OCI-LY7 (cell line): ENCODE measurements at regions not wholly inside any gene's neighbourhood (a gene's known extent, or its start where the extent isn't known, plus 50 kb on each side); places are given as distances from the start of the nearest gene placed in this dataset.

Experiments used
- BruUV-seq: library from RNA; stranded (reverse); fragments of 400-500 nt; replicated peaks from 2 replicates; lab custom pipeline; 2021; lab: Mats Ljungman, UMichigan
- CTCF ChIA-PET: fragments of 300-600 bp; sonication (Branson Sonifier 250); formaldehyde crosslinking; loops from one replicate; lab custom pipeline; 2022; ENCODE audit warnings: antibody characterized with exemption; ENCODE audit not compliant: unreplicated experiment; lab: Charles Lee
- POLR2A ChIA-PET: fragments of 300-600 bp; sonication (Branson Sonifier 250); formaldehyde crosslinking; loops from one replicate; lab custom pipeline; 2022; ENCODE audit warnings: antibody characterized with exemption; lab: Charles Lee
- DNase-seq: peaks from one replicate; pipeline ENCODE4 v3.0.0-alpha.2; 2015; ENCODE audit warnings: low spot score
- H2AFZ ChIP-seq: fragments of 200-600 bp; sonication (generic), shearing (Covaris generic); 2 replicates; pipeline ENCODE4 v1.6.1; 2014; ENCODE audit warnings: mild to moderate bottlenecking, antibody characterized with exemption, low read length, moderate library complexity
- H3K27ac ChIP-seq: fragments of 200-600 bp; sonication (generic); 2 replicates; pipeline ENCODE4 v1.5.1; 2014; ENCODE audit warnings: mixed run types, low read depth, mild to moderate bottlenecking, moderate library complexity, low read length, inconsistent platforms; ENCODE audit not compliant: poor library complexity, severe bottlenecking
- H3K36me3 ChIP-seq: fragments of 200-600 bp; sonication (generic); 2 replicates; pipeline ENCODE4 v1.6.1; 2014; ENCODE audit warnings: mild to moderate bottlenecking, antibody characterized with exemption, low read length, moderate library complexity, mixed read lengths; ENCODE audit not compliant: insufficient read depth
- H3K4me1 ChIP-seq: fragments of 200-600 bp; sonication (generic); 2 replicates; pipeline ENCODE4 v1.5.1; 2014; ENCODE audit warnings: mild to moderate bottlenecking, low read length; ENCODE audit not compliant: insufficient read depth, poor library complexity, severe bottlenecking
- H3K4me2 ChIP-seq: fragments of 200-600 bp; sonication (generic); 2 replicates; pipeline ENCODE4 v1.6.1; 2014; ENCODE audit warnings: mild to moderate bottlenecking, low read length
- H3K4me3 ChIP-seq: fragments of 200-600 bp; sonication (generic); 2 replicates; pipeline ENCODE4 v1.5.1; 2014; ENCODE audit warnings: mild to moderate bottlenecking, low read depth, low read length; ENCODE audit not compliant: poor library complexity, severe bottlenecking
- H3K79me2 ChIP-seq: fragments of 200-600 bp; sonication (generic); 2 replicates; pipeline ENCODE4 v1.6.1; 2016; ENCODE audit warnings: low read depth, mild to moderate bottlenecking, low read length, moderate library complexity, mixed read lengths; ENCODE audit not compliant: insufficient read depth
- H3K9me2 ChIP-seq: fragments of 200-600 bp; sonication (generic); 2 replicates; pipeline ENCODE4 v1.6.1; 2016; ENCODE audit warnings: mild to moderate bottlenecking, low read length, mixed read lengths; ENCODE audit not compliant: insufficient read depth
- H3K9me3 ChIP-seq: fragments of 200-600 bp; sonication (generic); 2 replicates; pipeline ENCODE4 v1.6.1; 2014; ENCODE audit warnings: mild to moderate bottlenecking, mixed run types, low read length, mixed read lengths
- H4K20me1 ChIP-seq: fragments of 200-600 bp; sonication (generic); 2 replicates; pipeline ENCODE4 v1.6.1; 2014; ENCODE audit warnings: mild to moderate bottlenecking, antibody characterized with exemption, low read length, moderate library complexity, mixed read lengths; ENCODE audit not compliant: insufficient read depth
- EZH2phosphoT487 ChIP-seq: fragments of 200-600 bp; sonication (generic); IDR thresholded peaks from 2 replicates; pipeline ENCODE4 v1.6.1; 2018; ENCODE audit warnings: low read depth, borderline replicate concordance, mild to moderate bottlenecking, mixed run types, antibody characterized with exemption, low read length, moderate library complexity, mixed read lengths
- intact Hi-C: fragments of 100-400 bp; cut with micrococcal nuclease; formaldehyde crosslinking; loops from one replicate; pipeline ENCODE4 v1.10.0; 2022; ENCODE audit not compliant: unreplicated experiment
- TF ChIP-seq, protein P1 (sequence below): fragments of 200-600 bp; sonication (generic); conservative IDR thresholded peaks from 2 replicates; pipeline ENCODE4 v1.5.1; 2014; ENCODE audit warnings: mild to moderate bottlenecking, antibody characterized with exemption, low read length, moderate library complexity, mixed read lengths

DNA sequence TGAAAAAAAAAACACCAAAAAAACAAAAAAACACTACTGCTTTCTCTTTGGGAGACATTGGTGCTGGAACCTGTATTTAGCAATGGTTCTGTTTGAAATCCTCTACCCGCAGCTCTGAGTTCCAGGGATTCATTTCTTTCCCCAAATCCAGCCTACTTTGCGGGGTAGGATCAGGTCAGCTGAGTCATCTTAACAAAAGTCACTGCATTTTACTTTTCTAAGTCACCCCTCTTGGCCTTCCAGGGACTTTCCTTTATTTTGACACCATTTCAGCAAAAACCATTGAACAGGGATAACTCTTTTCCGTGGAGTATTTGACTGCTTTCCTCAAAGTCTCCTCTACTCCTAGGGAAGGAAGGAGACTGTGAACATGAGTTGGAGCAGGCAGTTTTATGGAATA is 837.6 kb downstream of the MAFB start:
- no peak overlapping the region for H3K4me3 ChIP-seq
- no peaks in the 10 kb centered on the region for H3K4me1 ChIP-seq
- H3K4me2 ChIP-seq = no peak overlapping the region
- no peak overlapping the region for H2AFZ ChIP-seq
- no TSS peak for BruUV-seq
- TF ChIP-seq, protein P1, sequence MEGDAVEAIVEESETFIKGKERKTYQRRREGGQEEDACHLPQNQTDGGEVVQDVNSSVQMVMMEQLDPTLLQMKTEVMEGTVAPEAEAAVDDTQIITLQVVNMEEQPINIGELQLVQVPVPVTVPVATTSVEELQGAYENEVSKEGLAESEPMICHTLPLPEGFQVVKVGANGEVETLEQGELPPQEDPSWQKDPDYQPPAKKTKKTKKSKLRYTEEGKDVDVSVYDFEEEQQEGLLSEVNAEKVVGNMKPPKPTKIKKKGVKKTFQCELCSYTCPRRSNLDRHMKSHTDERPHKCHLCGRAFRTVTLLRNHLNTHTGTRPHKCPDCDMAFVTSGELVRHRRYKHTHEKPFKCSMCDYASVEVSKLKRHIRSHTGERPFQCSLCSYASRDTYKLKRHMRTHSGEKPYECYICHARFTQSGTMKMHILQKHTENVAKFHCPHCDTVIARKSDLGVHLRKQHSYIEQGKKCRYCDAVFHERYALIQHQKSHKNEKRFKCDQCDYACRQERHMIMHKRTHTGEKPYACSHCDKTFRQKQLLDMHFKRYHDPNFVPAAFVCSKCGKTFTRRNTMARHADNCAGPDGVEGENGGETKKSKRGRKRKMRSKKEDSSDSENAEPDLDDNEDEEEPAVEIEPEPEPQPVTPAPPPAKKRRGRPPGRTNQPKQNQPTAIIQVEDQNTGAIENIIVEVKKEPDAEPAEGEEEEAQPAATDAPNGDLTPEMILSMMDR = no peak
- TF ChIP-seq EZH2phosphoT487 = no peak
- no peaks in the 10 kb centered on the region for H3K9me2 ChIP-seq
- no peaks in the 10 kb centered on the region for H3K9me3 ChIP-seq
- H3K27ac ChIP-seq = no peak overlapping the region
- DNase-seq = no peak
- intact Hi-C loops = no loop called here
- no peaks in the 10 kb centered on the region for H3K36me3 ChIP-seq
- CTCF ChIA-PET = no interaction called here
- no peaks in the 10 kb centered on the region for H4K20me1 ChIP-seq
- POLR2A ChIA-PET = no interaction called here
- H3K79me2 ChIP-seq = no peaks in the 10 kb centered on the region

DNA sequence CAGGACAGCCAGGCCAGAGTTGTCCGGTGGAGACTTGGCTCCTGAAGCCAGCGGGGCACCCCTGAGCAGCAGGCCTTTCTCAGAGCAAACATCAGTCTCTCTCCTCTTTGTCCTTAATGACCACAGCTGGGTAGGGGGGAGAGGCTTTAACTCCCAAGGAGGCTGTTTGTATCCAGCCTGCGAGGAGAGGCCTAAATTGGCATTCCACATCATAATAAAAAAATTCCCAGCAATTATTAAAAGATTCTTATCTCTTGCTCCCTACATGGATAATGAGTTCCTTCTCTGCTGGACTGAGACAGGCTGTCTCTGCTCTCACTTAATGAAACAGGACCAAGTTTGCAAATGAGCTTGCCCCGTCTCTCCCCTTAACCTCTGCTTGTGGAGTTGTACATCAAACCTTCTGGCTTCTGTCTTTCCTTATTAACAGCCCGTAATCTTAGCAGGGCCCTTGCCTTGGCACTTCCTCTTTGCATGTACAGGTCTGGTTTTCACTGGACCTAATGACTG is 838.2 kb downstream of the MAFB start:
- no TSS peak for BruUV-seq
- ChIA-PET CTCF (no interaction called here), POLR2A (no interaction called here)
- Histone ChIP-seq H3K36me3 (no peaks in the 10 kb centered on the region), H3K9me3 (no peaks in the 10 kb centered on the region), H3K9me2 (no peaks in the 10 kb centered on the region), H3K4me3 (no peak overlapping the region), H3K27ac (no peak overlapping the region), H3K4me1 (no peaks in the 10 kb centered on the region), H2AFZ (no peak overlapping the region), H3K79me2 (no peaks in the 10 kb centered on the region), H3K4me2 (no peak overlapping the region), H4K20me1 (no peaks in the 10 kb centered on the region)
- DNase-seq = no peak
- intact Hi-C loops = no loop called here
- TF ChIP-seq EZH2phosphoT487 = no peak
- TF ChIP-seq, protein P1 = no peak

DNA sequence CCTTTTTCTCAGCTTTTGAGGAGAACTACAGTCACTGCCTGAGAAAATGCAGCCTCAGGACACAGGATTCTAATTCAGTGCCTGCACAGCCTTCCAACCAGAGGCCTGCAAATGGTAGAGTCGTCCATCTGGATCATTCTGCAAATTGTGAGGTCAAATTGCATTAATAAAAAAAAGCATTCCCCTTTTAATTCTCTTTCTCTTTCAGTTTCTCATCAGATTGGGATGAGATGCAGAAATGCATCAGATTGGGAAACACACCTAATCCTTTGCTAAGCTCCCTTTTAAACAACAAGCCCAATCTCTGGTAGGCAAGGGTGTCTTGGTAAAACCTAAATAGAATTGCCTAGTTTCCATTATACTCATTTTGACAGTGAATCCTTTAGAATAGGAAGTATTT is 838.8 kb downstream of the MAFB start:
- POLR2A ChIA-PET = no interaction called here

More for the DNA sequence above, 838.8 kb downstream of the MAFB start:
- Histone ChIP-seq H3K79me2 (no peaks in the 10 kb centered on the region), H3K27ac (no peak overlapping the region), H3K4me1 (no peaks in the 10 kb centered on the region), H3K4me3 (no peak overlapping the region), H3K36me3 (no peaks in the 10 kb centered on the region), H2AFZ (no peak overlapping the region), H4K20me1 (no peaks in the 10 kb centered on the region), H3K4me2 (no peak overlapping the region), H3K9me3 (no peaks in the 10 kb centered on the region), H3K9me2 (no peaks in the 10 kb centered on the region)
- CTCF ChIA-PET = no interaction called here
- no TSS peak for BruUV-seq
- no peak for DNase-seq
- intact Hi-C loops = no loop called here
- TF ChIP-seq, protein P1 = no peak
- TF ChIP-seq EZH2phosphoT487 = no peak
